IPS-18c (cell line): ENCODE measurements at regions not wholly inside any gene's neighbourhood (a gene's known extent, or its start where the extent isn't known, plus 50 kb on each side); places are given as distances from the start of the nearest gene placed in this dataset.
"Not testable (repeated sequence)": the region's sequence is repeated elsewhere in the genome, so short reads cannot be mapped to it uniquely, and the experiment has no call there.

Experiments used
- H3K4me3 ChIP-seq: 2 replicates; pipeline ENCODE4 v1.7.0; 2013; ENCODE audit warnings: low read depth, mild to moderate bottlenecking, low read length, moderate library complexity; ENCODE audit not compliant: insufficient read depth
- H3K9me3 ChIP-seq: one replicate; pipeline ENCODE4 v1.6.1; 2013; ENCODE audit warnings: mild to moderate bottlenecking, low read length, moderate library complexity; ENCODE audit not compliant: control insufficient read depth, insufficient read depth

- H3K9me3 ChIP-seq = no peaks in the 10 kb centered on the region
- no peak overlapping the region for H3K4me3 ChIP-seq
These were observed 248.8 kb downstream of the TFAP2A start for GRCh38 chr6:10166031-10166430.

DNA sequence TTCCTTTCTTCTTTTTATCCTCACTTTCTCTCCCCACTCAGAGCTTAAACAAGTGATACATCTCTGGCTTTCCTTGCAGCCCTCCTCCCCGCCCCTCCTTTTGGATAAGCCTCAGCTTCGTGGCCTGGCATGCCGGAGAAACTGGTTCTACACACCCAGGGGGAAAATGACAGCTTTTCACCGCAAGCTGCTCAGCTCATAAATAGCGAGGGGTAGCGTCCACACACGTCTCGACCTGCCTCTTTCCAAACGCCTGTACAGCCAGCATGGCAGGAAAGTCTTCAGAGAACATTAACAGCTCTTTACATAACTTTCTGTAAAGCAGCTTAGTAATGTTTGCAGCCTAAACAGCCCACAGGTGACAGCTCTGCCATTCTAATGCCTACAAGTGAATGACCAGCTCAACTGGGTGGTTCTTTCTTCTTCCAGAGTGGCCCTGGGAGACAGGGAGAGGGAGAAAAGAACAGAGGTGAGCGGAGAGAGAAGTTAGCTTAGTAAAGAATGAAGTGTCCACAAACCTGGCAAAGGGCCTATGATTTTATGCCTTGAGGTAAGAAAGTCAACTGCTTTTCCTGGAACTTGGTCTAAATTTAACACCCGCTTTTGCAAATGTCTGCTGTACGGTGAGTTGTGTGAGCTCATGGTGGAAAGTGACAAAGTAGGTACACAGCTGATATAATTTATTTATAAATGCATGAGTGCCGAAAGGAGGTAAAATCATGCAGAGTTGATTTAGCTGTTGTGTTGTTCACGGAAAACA lies 251.5 kb downstream of the TFAP2A start:
- no peaks in the 10 kb centered on the region for H3K9me3 ChIP-seq
- H3K4me3 ChIP-seq = no peak overlapping the region

DNA sequence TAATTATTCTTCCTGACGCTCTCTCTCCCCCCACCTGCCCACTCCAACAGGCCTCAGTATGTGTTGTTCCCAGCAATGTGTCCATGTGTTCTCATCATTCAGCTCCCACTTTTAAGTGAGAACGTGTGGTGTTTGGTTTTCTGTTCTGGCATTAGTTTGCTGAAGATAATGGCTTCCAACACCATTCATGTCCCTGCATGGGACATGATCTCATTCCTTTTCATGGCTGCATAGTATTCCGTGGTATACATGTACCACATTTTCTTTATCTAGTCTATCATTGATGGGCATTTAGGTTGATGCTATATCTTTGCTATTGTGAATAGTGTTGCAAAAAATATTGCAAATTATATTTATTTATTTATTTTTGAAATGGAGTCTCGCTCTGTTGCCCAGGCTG lies 258.0 kb downstream of the TFAP2A start:
- Histone ChIP-seq H3K9me3 (no peaks in the 10 kb centered on the region), H3K4me3 (no peak overlapping the region)

DNA sequence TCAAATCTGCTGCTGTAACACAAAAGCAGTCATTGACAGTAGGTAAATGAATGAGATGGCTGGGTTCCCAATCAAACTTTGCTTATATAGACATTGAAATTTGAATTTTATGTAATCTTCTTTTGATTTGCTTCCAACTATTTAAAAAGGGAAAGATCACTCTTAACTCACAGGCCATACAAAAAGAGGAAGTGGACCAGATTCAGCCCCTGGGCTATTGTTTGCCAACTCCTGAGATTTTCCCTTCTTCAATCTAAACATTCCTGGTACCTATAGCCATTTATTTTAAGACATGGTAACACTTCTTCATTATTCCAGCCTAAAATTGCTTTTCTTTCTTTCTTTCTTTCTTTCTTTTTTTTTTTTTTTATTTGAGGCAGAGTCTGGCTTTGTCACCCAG lies 260.6 kb downstream of the TFAP2A start:
- Histone ChIP-seq H3K9me3 (no peaks in the 10 kb centered on the region), H3K4me3 (no peak overlapping the region)

DNA sequence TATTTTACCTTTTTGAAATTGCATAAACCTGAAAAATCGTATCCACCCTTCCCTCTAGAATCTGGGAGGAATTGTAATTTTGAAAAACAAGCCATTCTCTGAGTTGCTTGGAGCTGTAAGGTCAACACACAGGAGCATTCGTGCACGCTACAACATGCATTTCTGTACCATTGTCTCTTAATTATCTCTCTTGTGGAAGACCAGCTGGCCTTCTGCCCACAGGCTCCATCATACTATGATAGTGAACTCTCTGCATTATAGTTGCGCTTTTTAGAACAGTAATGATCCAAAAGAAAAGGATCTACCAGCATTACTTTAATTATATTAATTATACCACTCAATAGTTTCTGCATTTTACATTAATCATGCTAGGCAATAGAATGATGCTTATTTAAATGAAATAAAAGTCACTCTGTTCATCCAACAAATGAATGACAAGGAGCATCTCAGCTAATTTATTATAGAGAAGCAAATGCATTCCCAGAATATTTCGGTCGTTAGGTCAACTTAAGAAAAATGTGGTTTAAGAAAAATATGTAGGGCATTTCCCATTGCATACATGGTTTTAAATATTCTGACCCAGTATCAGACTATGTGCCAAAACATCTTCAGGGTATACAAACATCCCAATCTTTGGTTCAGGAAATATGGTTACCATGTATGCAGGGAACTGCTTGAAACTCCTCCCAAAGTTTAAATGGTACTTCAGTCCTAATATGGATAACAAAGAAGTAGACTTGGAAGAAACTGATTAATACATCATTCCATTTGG lies 263.5 kb downstream of the TFAP2A start:
- Histone ChIP-seq H3K4me3 (no peak overlapping the region), H3K9me3 (no peaks in the 10 kb centered on the region)

- Histone ChIP-seq H3K4me3 (no peak overlapping the region), H3K9me3 (no peaks in the 10 kb centered on the region)
These were observed 265.3 kb downstream of the TFAP2A start for GRCh38 chr6:10149603-10150002.

- Histone ChIP-seq H3K9me3 (no peaks in the 10 kb centered on the region), H3K4me3 (no peak overlapping the region)
These were observed 268.0 kb downstream of the TFAP2A start for GRCh38 chr6:10146715-10147451.

- Histone ChIP-seq H3K4me3 (no peak overlapping the region), H3K9me3 (no peaks in the 10 kb centered on the region)
These were observed 270.1 kb downstream of the TFAP2A start for GRCh38 chr6:10144772-10145171.

GRCh38 chr6:10141746-10142443 lies 273.0 kb downstream of the TFAP2A start:
- Histone ChIP-seq H3K9me3 (no peaks in the 10 kb centered on the region), H3K4me3 (no peak overlapping the region)

DNA sequence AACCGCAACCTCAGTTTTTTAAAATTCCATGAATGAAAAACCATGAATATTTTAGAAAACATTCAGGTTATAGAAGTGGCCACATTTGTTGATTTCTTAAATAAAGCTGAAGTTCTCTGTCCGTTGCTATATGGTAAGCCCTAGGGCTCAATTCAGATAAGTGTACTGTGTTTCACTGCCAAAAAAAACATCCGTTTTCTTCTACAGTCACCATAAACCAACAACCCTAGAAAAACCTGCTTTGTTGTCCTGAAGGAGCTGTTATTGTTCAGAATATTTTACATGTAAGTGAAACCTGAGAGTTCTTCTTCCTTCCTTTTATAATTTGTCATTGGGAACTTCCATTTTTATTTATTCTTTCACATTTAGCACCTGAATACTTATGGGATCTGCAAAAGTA lies 274.1 kb downstream of the TFAP2A start:
- H3K4me3 ChIP-seq = no peak overlapping the region
- no peaks in the 10 kb centered on the region for H3K9me3 ChIP-seq

GRCh38 chr6:10140136-10140535 lies 274.7 kb downstream of the TFAP2A start:
- H3K9me3 ChIP-seq = no peaks in the 10 kb centered on the region
- no peak overlapping the region for H3K4me3 ChIP-seq

- Histone ChIP-seq H3K4me3 (no peak overlapping the region), H3K9me3 (peaks cover 3% of the 10 kb centered on the region)
These were observed 276.0 kb downstream of the TFAP2A start for GRCh38 chr6:10138917-10139316.

GRCh38 chr6:10136636-10137035 lies 278.2 kb downstream of the TFAP2A start:
- H3K4me3 ChIP-seq = no peak overlapping the region

DNA sequence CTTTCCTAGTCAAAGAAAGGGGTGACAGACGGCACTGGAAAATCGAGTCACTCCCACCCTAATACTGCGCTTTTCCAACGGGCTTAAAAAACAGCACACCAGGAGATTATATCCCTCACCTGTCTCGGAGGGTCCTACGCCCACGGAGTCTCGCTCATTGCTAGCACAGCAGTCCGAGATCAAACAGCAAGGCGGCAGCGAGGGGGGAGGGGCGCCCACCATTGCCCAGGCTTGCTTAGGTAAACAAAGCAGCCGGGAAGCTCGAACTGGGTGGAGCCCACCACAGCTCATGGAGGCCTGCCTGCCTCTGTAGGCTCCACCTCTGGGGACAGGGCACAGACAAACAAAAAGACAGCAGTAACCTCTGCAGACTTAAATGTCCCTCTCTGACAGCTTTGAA lies 280.7 kb downstream of the TFAP2A start:
- H3K9me3 ChIP-seq, H3K4me3 ChIP-seq: not testable (repeated sequence)

More at GRCh38 chr6:10136636-10137035, 278.2 kb downstream of the TFAP2A start:
- H3K9me3 ChIP-seq = peaks cover 3% of the 10 kb centered on the region

GRCh38 chr6:10128721-10129120 lies 286.2 kb downstream of the TFAP2A start:
- H3K4me3 ChIP-seq = no peak overlapping the region
- no peaks in the 10 kb centered on the region for H3K9me3 ChIP-seq

DNA sequence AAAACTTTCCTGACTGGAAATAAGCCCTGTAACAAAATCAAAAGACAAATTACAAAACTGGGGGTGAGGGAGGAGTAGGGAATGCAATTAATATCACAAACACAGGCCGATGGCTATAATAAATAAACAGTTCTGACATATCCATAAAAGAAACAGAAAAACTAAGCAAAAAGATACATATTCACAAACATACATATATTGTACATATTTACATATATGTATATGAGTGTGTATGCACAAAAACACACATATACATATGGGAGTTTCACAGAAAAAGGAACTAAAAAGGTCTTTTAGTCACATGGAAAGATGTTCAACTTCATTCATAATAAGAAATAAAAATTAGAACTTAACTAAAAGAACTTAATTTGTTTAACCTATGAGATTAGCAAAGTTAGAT lies 292.7 kb downstream of the TFAP2A start:
- no peak overlapping the region for H3K4me3 ChIP-seq

GRCh38 chr6:10112871-10113549 lies 301.9 kb downstream of the TFAP2A start:
- Histone ChIP-seq H3K4me3 (peak overlapping the region; percentile 30; the same call in 1 of the 2 replicates), H3K9me3 (no peaks in the 10 kb centered on the region)

More for the DNA sequence above, 292.7 kb downstream of the TFAP2A start:
- H3K9me3 ChIP-seq = no peaks in the 10 kb centered on the region
